ENCODE measurements at regions not wholly inside any gene's neighbourhood (a gene's known extent, or its start where the extent isn't known, plus 50 kb on each side); places are given as distances from the start of the nearest gene placed in this dataset.
A peak's percentile ranks its signal among the peaks of the same experiment; 100 is the strongest.

GRCh38 chr3:106906074-106906473 lies 471.2 kb upstream of the CCDC54 start:
- no peak for TF ChIP-seq CTCF (IDR thresholded peaks at IDR 0.05)
- Mint-ChIP-seq H3K27me3 (ENCODE audit: low read depth, poor library complexity) (no peaks in the 10 kb centered on the region), H3K36me3 (ENCODE audit: low read depth) (no peaks in the 10 kb centered on the region), H3K4me1 (no peaks in the 10 kb centered on the region), H3K27ac (no peak overlapping the region), H3K4me3 (no peak overlapping the region), H3K9me3 (no peaks in the 10 kb centered on the region)
- no peak for DNase-seq

- DNase-seq: no peak
- Mint-ChIP-seq H3K27ac (no peak overlapping the region), H3K4me1 (peaks cover under 1% of the 10 kb centered on the region), H3K9me3 (no peaks in the 10 kb centered on the region), H3K36me3 (ENCODE audit: low read depth) (no peaks in the 10 kb centered on the region), H3K27me3 (ENCODE audit: low read depth, poor library complexity) (no peaks in the 10 kb centered on the region), H3K4me3 (no peak overlapping the region)
- TF ChIP-seq CTCF (IDR thresholded peaks at IDR 0.05): no peak
These were observed 468.9 kb upstream of the CCDC54 start for GRCh38 chr3:106908181-106908938.

GRCh38 chr3:106913111-106913698 lies 464.0 kb upstream of the CCDC54 start:
- Mint-ChIP-seq H3K27me3 (ENCODE audit: low read depth, poor library complexity) (no peaks in the 10 kb centered on the region), H3K9me3 (no peaks in the 10 kb centered on the region), H3K36me3 (ENCODE audit: low read depth) (no peaks in the 10 kb centered on the region), H3K4me3 (peak overlapping the region; percentile 33), H3K4me1 (peaks cover 8% of the 10 kb centered on the region), H3K27ac (no peak overlapping the region)
- peak; percentile 56 for DNase-seq
- TF ChIP-seq CTCF (IDR thresholded peaks at IDR 0.05): no peak

- no peak for TF ChIP-seq CTCF (IDR thresholded peaks at IDR 0.05)
- no peaks in the 10 kb centered on the region for H3K27me3 Mint-ChIP-seq (ENCODE audit: low read depth, poor library complexity)
- no peaks in the 10 kb centered on the region for H3K36me3 Mint-ChIP-seq (ENCODE audit: low read depth)
- DNase-seq: no peak
- no peaks in the 10 kb centered on the region for H3K9me3 Mint-ChIP-seq
- H3K4me1 Mint-ChIP-seq: peaks cover 8% of the 10 kb centered on the region
- no peak overlapping the region for H3K27ac Mint-ChIP-seq
- H3K4me3 Mint-ChIP-seq: peak overlapping the region; percentile 33
These were observed 463.3 kb upstream of the CCDC54 start for GRCh38 chr3:106913966-106914365.

- Mint-ChIP-seq H3K36me3 (ENCODE audit: low read depth) (no peaks in the 10 kb centered on the region), H3K9me3 (no peaks in the 10 kb centered on the region), H3K27ac (no peak overlapping the region)
These were observed 456.6 kb upstream of the CCDC54 start for GRCh38 chr3:106920609-106921008.

More at GRCh38 chr3:106920609-106921008, 456.6 kb upstream of the CCDC54 start:
- Mint-ChIP-seq H3K4me1 (no peaks in the 10 kb centered on the region), H3K27me3 (ENCODE audit: low read depth, poor library complexity) (no peaks in the 10 kb centered on the region), H3K4me3 (no peak overlapping the region)
- no peak for DNase-seq
- TF ChIP-seq CTCF (IDR thresholded peaks at IDR 0.05): no peak
